ENCODE measurements at regions not wholly inside any gene's neighbourhood (a gene's known extent, or its start where the extent isn't known, plus 50 kb on each side); places are given as distances from the start of the nearest gene placed in this dataset.

GRCh38 chr5:126365446-126366198, 57.6 kb upstream of the GRAMD2B start:
- TF ChIP-seq POLR2A (IDR thresholded peaks at IDR 0.05; ENCODE audit: low read length) (no peak), CTCF (IDR thresholded peaks at IDR 0.05) (no peak)
